GM19351 (cell line): ENCODE measurements at regions not wholly inside any gene's neighbourhood (a gene's known extent, or its start where the extent isn't known, plus 50 kb on each side); places are given as distances from the start of the nearest gene placed in this dataset.
"Not testable (repeated sequence)": the region's sequence is repeated elsewhere in the genome, so short reads cannot be mapped to it uniquely, and the experiment has no call there.

Experiments
- ATAC-seq: cut with Tn5 transposase; IDR thresholded peaks from one replicate; pipeline ENCODE4 v1.9.1; 2021; ENCODE audit warnings: mild to moderate bottlenecking, moderate library complexity; ENCODE audit not compliant: unreplicated experiment

DNA sequence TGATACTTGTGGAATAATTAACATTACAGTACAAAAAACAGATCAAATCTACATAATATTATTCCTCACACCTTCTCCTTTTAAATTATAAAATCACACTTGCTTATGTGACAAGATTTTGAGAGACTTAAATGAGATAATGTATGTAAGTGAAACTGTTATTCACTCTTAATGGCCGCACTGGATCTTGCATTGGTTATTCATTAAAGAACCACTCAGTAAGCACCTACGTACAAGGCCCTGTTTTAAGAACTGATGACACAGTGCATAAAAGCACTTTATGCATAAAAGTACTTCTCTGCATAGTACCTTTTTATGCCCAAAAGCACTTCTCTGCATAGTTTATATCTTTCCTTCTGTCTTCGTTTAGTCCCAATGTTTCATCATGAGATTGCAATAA lies 172.1 kb downstream of the GOLGA6L6 start:
- no peak for ATAC-seq

DNA sequence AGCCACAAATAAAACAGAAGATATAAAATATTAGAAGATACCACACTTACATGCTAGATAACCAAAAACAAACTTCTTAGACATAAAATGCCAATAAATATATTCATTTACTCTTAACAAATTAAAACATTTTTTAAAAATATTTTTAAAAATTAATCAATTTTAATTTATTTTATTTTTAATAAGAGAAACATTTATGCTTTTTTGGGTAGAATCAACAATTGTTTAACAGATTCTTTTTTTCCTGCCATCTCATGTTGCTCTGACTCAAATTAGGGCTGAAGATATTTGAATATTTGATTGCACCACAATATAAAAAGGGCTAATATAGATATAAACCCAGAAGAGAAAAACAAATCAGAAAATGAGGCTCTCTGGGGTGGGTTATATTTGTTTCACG lies 172.6 kb downstream of the GOLGA6L6 start:
- no peak for ATAC-seq

DNA sequence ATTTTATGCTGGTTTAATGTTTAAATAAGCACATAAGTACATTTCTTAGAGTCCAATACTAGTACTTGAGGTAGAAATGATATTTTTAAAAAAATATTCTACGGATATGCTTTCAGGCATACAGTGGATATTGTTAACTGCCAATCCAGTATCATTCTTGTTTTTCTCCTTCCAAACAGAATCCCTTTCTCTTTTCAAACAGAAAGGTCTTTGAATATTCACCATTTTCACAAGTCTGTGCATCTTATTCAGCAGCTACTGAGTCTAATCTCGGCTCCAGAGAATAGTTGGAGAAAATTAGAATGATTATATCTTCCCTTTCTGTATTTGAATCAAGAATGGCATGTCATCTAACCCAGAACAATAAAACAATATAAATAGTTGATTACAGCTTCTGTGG lies 174.5 kb downstream of the GOLGA6L6 start:
- no peak for ATAC-seq

DNA sequence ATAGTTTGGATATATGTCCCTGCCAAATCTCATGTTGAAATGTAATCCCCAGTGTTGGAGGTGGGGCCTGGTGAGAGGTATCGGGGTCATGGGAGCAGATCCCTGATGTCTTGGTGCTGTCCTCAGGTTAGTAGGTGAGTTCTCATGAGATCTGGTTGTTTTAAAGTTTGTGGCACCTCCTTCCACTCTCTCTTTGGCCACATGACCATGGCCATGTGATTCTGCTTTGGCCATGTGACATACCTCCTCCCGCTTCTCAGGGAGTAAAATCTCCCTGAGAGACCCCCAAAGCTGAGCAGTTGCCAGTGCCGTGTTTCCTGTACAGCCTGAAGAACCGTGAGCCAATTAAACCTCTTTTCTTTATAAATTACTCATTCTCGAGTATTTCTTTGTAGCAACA lies 178.0 kb downstream of the GOLGA6L6 start:
- ATAC-seq: not testable (repeated sequence)

DNA sequence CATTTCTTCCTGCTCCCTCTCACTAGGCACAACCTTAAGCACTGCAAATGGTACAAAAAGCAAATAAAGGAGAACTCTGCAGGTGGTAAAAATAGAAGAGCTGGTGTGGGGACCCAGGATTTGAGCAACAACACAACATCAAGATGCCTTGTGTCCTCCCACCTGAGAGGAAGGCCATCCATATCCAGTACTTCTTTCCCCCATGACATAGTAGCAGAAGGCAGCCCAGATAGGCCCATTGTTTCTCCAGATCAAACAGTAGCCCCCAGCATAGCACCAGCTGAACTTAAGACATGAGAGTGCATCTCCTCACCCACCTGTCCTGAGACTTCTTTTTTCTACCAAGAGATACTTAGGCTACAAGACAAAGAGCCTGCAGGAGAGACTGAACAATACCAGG lies 180.5 kb downstream of the GOLGA6L6 start:
- ATAC-seq: no peak

DNA sequence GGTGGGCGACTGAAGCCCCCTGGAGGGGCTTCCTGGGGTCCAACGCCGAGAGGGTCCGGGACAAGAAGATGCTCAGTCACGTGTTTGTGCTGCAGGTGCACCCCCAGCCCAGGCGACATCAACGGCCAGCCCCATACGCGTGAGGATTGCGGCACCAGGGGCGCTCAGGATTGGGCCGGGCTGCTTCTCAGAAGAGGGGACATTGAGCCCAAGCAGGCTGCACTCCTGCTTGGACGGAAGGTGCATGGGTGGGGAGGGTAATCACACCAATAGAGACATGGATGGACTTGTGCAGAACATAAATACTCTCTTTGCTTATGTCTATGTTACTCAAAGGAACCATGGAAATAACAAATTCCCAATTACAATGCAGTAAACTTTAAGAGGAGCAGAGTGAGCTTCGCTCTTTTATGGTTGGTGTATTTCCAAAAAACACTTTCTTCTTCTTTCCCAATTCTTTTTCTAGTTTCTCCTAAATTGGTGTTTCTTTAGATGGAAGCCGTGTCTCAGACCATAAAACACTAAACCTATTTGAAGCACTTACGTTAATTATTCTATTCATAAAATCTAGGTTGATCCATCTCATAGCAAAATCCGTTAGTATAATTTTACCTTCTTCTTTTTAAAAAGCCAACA lies 182.7 kb downstream of the GOLGA6L6 start:
- no peak for ATAC-seq

DNA sequence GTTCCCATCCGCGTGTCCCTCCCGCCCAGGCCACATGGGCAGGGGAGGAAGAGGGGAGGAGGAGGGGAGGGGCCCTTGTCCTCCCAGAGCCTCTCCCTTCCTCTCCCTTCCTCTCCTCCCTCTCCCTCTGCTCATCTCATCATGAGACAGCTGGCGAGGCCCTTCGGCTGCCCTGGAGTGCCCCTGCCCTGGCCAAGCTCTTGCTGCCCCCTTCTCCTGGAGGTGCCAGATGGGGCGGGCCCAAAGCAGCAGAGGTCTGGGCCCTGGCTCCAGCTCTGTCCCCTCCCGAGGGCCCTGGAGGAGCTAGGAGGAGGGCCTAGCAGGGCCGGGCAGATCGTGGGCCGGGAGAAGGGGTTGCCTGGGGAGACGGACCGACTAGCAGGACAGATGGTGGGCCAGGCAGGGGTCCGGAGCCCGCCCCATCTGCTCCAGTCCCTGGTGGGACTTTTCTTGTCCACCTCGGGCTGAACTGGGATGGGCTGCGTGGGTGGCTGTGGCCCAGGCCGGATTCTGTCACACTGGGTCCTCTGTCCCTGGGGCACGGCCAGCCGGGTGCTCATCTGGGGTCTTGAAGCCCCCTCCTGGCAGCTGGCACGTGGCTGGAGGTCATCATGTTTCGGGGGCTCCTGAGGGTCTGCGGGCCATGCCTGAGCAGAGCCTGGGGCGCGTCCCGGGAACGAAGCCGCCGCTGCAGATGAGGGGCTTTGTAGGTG lies 183.4 kb downstream of the GOLGA6L6 start:
- no peak for ATAC-seq

DNA sequence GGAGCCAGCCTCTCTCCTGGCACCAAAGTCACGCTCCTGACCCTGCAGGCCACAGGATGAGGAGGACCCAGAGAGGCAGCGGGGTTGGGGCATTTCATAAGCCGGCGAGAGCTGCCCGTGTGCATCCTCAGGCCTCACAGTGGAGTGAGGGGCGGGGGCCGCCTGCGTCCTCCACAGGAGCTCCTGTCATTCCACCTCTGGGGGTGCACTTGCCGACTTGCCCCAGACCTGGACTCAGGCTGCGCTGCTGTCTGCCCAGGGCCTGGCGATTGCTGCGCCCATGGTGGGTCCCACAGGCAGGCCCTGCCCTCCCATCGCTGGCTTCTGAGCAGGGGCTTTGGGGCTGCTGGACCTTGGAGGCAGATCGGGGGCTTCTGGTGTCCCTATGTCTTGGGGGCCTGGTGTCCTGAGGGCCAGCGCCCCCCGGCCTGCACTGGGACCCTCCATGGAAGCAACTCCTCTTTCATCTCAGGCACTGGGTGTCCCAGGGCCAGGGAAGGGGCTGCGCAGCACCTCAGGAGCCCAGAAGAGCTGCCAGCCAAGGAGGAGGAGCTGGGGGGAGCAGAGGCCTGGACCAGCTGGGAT lies 184.0 kb downstream of the GOLGA6L6 start:
- ATAC-seq: no peak

DNA sequence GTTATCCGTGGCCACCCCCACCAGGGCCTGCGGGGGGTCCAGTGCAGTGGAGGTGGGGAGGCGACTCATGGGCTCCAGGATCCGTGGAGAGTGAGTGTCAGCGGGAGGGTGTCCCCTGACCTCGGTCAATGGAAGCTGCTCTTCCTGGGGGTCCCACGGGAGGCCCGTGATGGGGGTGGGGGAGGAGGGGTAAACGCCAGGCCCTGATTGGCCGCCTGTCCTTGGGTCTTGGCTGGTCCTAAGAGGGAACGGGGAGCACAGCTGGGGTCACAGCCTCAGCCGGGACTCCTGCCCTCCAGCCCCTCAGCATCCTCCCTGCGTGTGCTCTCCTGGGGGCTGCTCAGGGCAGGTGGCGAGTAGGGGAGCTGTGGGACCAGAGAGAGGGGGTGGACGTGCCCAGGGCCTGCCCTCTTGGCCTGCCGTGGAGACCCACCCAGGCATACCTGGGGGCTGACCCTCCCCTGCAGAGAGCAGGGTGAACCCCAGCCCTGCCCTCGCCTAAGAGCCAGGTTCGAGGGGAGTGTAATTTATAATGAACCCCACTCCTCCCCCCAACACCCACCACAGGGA lies 184.6 kb downstream of the GOLGA6L6 start:
- no peak for ATAC-seq

DNA sequence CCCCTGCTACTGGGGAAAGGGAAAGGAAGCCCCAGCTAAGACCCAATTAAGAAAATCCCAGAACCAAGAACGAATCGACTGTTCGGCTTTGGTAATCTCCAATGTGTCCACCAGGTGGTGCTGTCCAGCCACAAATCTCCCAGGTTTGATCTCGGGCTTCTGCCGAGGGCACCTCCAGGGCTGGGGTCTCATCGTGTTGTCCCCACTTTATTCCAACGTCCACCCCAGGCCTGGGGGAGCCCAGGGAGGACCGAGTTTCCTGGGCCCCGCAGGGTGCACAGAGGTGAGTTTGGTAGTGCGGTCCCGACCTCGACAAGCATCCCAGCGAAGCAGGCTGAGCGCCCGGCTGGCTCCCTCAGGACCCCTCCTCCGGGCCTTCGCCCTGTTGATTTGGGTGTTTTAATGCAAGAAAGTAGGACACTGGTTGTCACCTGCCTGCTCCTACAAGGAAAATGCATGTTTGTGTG lies 185.1 kb downstream of the GOLGA6L6 start:
- ATAC-seq: peak; percentile 56

DNA sequence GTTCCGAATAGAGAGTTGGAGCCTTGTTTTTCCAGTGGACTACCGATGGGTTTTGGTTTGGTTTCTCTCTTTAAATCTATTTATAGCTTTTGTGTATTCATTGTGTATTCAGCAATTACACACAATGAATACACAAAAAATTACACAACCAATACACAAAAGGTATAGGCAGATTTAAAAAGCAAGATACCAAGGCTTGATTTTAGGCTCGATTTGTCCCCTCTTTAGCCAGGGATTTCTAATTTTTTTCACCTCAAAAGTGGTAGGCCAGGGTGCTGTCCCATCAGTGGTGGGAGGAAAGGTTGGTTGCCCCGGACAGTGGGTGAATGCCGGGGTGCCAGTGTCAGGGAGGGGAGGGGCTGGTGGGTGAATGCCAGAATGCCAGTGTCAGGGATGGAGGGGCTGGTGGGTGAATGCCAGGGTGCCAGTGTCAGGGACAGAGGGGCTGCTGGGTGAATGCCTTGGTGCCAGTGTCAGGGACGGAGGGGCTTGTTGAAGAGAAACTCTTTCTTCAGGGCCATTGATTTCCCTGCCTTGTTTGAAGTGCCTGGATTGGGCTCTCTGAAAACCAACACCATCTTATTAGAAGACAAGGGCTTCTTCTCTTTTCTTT lies 186.2 kb downstream of the GOLGA6L6 start:
- ATAC-seq: no peak

DNA sequence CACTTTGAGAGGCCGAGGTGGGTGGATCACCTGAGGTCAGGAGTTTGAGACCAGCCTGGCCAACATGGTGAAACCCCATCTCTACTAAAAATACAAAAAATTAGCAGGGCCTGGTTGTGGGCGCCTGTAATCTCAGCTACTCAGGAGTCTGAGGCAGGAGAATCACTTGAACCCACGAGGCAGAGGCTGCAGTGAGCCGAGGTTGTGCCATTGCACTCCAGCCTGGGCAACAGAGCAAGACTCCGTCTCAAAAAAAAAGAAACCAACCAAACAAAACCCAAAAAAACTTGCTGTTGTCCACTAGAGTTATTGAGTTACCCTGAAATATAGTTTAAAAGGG lies 186.7 kb downstream of the GOLGA6L6 start:
- ATAC-seq: not testable (repeated sequence)

DNA sequence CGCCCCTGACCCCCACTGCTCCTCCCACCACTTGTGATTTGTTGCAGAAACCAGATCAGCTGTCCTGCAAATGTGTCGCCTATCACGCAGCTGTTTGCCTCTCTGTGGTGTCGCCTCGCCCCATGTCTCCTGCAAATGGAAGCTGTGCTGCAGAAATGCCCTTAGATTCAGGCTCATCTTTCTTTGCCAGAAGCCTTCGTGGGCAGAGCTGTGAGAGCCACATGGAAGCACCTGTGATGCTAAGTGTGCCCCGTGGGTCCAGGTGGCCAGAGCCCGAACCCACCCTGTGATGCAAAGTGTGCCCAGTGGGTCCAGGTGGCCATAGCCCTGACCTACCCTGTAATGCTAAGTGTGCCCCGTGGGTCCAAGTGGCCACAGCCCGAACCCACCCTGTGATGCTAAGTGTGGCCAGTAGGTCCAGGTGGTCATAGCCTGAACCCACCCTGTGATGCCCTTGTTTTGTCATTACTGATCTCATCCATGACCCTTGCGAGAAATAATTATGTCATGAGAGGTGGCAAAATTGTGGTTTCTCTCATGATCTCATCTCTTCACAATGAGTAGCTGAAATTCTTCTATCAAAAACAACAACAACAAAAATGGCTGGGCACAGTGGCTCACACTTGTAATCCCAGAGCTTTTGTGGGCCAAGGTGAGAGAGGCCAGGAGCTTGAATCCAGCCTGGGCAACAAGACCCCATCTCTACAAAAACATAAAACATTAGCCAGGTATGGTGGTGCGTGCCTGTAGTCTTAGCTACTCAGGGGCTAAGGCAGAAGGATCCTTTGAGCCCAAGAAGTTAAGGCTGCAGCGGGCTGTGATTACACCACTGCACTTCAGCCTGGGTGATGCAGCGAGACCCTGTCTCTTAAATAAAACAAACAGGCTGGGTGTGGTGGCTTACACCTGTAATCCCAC lies 187.4 kb downstream of the GOLGA6L6 start:
- ATAC-seq: no peak

DNA sequence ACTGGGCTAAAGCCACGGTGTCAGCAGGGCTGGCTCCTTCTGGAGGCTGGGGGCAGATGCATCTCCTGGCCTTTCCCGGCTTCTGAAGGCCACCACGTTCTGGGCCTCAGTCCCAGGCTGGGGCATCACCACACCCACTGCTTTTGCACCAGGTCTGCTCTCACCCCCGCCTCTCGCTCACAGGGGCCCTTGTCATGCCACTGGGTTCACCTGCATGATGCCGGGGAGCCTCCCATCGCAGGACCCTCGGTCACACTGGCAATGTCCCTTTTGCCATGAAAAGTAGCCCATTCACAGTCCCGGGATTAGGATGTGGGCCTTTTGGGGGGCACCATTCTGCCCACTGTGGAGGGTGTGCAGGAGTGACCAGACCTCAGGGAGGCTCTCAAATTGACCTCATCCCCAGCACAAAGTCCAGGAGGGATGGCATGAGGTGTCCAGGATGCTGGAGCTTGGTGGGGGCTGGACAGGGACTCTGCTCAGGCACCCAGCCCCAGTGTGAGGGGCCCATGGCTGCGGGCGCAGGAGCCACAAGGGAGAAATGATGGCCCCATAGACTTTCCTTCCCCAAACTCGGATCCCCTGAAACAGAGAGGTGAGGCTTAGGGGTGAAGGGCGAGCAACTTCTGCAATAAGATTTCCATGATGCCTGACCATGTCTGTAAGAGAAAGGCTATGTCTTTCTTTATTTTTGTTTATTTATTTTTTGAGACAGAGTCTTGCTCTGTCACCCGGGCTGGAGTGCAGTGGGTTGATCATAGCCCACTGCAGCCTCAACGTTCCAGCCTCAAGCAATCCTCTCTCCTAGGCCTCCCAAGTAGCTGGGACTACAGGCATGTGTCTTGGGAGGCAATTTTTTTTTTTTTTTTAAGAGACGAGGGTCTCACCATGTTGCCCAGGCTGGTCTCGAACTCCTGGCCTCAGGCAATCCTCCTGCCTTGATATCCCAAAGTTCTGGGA lies 189.1 kb downstream of the GOLGA6L6 start:
- no peak for ATAC-seq

DNA sequence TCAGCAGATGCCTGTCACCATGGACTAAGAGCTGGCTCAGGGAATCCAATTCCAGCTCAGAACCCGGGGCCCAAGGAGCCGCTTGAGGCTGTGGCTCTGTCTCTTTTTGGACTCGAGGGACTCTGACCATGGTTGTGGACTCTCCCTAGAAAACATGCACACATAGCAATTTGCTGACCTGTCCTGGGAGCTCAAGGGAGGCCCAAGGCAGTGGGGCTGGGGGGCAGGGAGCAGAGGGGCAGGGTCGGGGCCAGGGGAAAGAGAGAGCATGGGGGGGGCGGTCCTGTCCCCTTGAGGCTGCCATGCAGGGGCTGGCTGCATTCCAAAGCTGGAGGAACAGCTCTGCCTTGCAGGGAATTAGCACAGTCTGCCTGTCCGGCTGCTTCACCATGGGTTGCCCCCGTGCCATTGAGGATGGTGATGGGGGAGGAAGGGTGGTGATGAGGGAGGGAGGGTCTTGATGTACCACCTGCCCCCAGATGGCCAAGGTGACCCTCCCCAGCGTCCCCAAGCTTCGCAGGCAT lies 190.1 kb downstream of the GOLGA6L6 start:
- no peak for ATAC-seq

DNA sequence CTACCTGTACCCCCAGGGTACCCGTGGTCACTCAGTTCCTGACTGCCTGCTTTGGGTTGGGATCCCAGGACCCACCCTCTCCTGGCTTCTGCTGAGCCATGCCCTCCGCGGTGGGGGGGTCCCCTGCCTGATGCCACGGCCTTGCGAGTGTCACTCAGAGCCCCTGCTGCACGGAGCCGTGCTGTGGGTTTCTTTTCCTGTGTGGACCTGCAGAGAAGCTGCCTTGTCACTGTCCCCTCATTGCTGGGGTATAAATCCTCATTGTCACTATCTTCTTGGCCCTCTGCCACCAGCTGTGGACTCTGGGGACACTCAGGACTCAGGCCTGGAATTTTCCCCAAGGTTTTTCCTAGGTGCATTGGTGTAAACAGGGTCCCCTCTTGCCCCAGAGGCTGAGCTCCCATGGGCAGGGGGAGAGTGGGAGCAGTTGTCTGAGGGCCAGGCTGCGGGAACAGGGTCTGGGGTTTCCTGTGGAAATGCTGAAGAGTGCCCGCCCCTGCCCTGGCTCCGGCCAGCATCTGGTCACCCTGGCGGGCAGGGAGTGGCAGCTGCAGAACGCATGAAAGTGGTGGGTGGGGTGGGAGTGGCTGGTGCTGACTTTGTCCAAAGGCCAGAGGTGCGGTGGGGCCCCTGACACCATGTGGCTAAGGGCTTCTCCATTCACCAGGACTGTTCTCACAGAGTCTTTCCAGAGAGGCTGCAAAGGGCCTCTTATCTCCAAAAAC lies 191.7 kb downstream of the GOLGA6L6 start:
- no peak for ATAC-seq

DNA sequence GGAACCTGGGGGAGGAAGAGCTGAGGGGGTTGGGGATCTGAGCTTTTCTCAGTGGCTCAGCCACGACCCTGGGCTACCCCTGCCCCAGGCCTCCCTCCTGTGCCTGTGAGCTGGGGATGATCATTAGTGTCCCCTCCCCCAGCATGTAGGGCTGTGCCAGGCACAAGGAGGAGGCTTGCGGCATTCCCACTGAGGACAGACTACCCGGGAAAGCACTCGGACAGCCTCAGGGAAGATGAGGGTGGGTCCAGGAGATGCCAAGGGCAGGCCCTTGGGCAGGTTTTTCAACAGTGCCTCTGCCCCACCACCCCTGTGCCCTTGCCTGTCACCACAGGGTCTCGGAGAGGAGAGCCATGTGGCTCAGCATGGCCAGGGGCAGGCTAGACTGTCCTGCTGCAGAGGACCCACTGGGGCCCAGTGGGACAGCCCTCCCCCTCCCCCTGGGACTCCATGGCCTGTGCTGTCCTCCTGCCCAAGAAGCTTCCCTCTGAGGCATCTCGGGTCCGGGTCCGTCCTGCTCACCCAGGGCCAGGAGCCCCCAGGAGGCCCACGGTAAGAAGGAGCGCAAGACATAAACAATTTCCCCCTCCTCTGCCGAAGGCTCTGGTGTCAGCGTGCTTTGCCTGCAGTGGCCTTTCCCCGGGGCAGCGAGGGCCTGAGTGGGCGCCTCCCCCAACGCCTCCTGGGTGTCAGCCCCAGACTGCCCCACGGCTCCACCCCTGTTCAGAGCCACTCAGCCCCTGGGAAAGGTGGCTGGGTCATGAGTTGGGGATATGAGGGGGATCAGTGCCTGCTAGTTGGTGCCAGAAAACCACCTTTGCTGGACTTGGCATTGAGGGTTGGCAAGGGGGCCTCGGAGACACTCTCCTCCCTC lies 192.5 kb downstream of the GOLGA6L6 start:
- ATAC-seq: no peak
